ENCODE measurements at regions not wholly inside any gene's neighbourhood (a gene's known extent, or its start where the extent isn't known, plus 50 kb on each side); places are given as distances from the start of the nearest gene placed in this dataset.
"Not testable (repeated sequence)": the region's sequence is repeated elsewhere in the genome, so short reads cannot be mapped to it uniquely, and the experiment has no call there.

- no peak overlapping the region for H3K4me3 ChIP-seq (ENCODE audit: severe bottlenecking)
Measured at GRCh38 chr4:132227151-132227856, 921.8 kb upstream of the PCDH10 start.

GRCh38 chr4:132227857-132228165 is 921.3 kb upstream of the PCDH10 start:
- not testable (repeated sequence) for H3K9me3 ChIP-seq (ENCODE audit: severe bottlenecking); H3K36me3 ChIP-seq (ENCODE audit: low read depth); H3K27me3 ChIP-seq (ENCODE audit: insufficient read depth, poor library complexity, severe bottlenecking); H3K4me3 ChIP-seq (ENCODE audit: severe bottlenecking); H3K4me1 ChIP-seq (ENCODE audit: insufficient read depth, poor library complexity, severe bottlenecking); H3K27ac ChIP-seq (ENCODE audit: poor library complexity, severe bottlenecking); DNase-seq (ENCODE audit: low spot score)
- peak; percentile 74 for ATAC-seq (ENCODE audit: low read depth)
- TF ChIP-seq CTCF (IDR thresholded peaks at IDR 0.05; ENCODE audit: poor library complexity, severe bottlenecking) = peak; percentile 69

More at GRCh38 chr4:132227151-132227856, 921.8 kb upstream of the PCDH10 start:
- peak; percentile 56 for ATAC-seq (ENCODE audit: low read depth)
- DNase-seq (ENCODE audit: low spot score) = no peak
- Histone ChIP-seq H3K4me1 (ENCODE audit: insufficient read depth, poor library complexity, severe bottlenecking) (no peaks in the 10 kb centered on the region), H3K27ac (ENCODE audit: poor library complexity, severe bottlenecking) (no peak overlapping the region), H3K36me3 (ENCODE audit: low read depth) (no peaks in the 10 kb centered on the region), H3K27me3 (ENCODE audit: insufficient read depth, poor library complexity, severe bottlenecking) (no peaks in the 10 kb centered on the region), H3K9me3 (ENCODE audit: severe bottlenecking) (no peaks in the 10 kb centered on the region)
- TF ChIP-seq CTCF (IDR thresholded peaks at IDR 0.05; ENCODE audit: poor library complexity, severe bottlenecking) = no peak

- ATAC-seq (ENCODE audit: low read depth) = no peak
- H3K27me3 ChIP-seq (ENCODE audit: insufficient read depth, poor library complexity, severe bottlenecking) = no peaks in the 10 kb centered on the region
Measured at GRCh38 chr4:132228676-132229075, 920.4 kb upstream of the PCDH10 start.

GRCh38 chr4:132230025-132230424 is 919.1 kb upstream of the PCDH10 start:
- ATAC-seq (ENCODE audit: low read depth) = no peak

More at GRCh38 chr4:132228676-132229075, 920.4 kb upstream of the PCDH10 start:
- Histone ChIP-seq H3K27ac (ENCODE audit: poor library complexity, severe bottlenecking) (no peak overlapping the region), H3K4me1 (ENCODE audit: insufficient read depth, poor library complexity, severe bottlenecking) (no peaks in the 10 kb centered on the region), H3K9me3 (ENCODE audit: severe bottlenecking) (no peaks in the 10 kb centered on the region), H3K4me3 (ENCODE audit: severe bottlenecking) (no peak overlapping the region), H3K36me3 (ENCODE audit: low read depth) (no peaks in the 10 kb centered on the region)
- DNase-seq (ENCODE audit: low spot score) = no peak
- no peak for TF ChIP-seq CTCF (IDR thresholded peaks at IDR 0.05; ENCODE audit: poor library complexity, severe bottlenecking)

More at GRCh38 chr4:132230025-132230424, 919.1 kb upstream of the PCDH10 start:
- Histone ChIP-seq H3K9me3 (ENCODE audit: severe bottlenecking) (no peaks in the 10 kb centered on the region), H3K27ac (ENCODE audit: poor library complexity, severe bottlenecking) (no peak overlapping the region), H3K4me1 (ENCODE audit: insufficient read depth, poor library complexity, severe bottlenecking) (no peaks in the 10 kb centered on the region), H3K27me3 (ENCODE audit: insufficient read depth, poor library complexity, severe bottlenecking) (no peaks in the 10 kb centered on the region), H3K4me3 (ENCODE audit: severe bottlenecking) (no peak overlapping the region), H3K36me3 (ENCODE audit: low read depth) (no peaks in the 10 kb centered on the region)
- no peak for DNase-seq (ENCODE audit: low spot score)
- no peak for TF ChIP-seq CTCF (IDR thresholded peaks at IDR 0.05; ENCODE audit: poor library complexity, severe bottlenecking)

Measured in RWPE2 (cell line).